HG03439 (cell line): ENCODE measurements at regions not wholly inside any gene's neighbourhood (a gene's known extent, or its start where the extent isn't known, plus 50 kb on each side); places are given as distances from the start of the nearest gene placed in this dataset.

Source experiments
- ATAC-seq: cut with Tn5 transposase; IDR thresholded peaks from one replicate; pipeline ENCODE4 v1.9.1; 2021; ENCODE audit warnings: mild to moderate bottlenecking, moderate library complexity; ENCODE audit not compliant: unreplicated experiment

- no peak for ATAC-seq
Observed at GRCh38 chr19:28889941-28890670, 322.8 kb downstream of the UQCRFS1 start.

GRCh38 chr19:28887920-28888618 lies 324.9 kb downstream of the UQCRFS1 start:
- no peak for ATAC-seq

DNA sequence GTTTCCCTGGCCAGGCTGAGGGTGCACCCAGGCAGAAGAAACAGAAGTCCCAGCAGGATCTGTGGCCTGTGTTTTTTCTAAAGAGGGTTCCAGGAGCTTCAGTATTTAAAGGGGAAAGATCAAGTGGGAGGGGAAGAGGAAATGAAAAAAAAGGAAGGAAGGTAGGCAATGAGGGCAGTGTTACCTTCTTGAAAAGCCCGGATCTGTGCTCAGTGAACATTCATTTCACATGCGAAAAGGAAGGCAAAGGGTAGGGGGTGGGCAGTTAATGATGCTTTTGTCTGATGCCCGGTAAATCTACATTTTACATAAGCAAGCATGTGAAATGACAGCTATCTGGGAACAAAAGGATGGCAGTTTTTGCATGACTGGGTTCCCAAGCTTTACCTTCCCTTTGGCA lies 326.2 kb downstream of the UQCRFS1 start:
- no peak for ATAC-seq

DNA sequence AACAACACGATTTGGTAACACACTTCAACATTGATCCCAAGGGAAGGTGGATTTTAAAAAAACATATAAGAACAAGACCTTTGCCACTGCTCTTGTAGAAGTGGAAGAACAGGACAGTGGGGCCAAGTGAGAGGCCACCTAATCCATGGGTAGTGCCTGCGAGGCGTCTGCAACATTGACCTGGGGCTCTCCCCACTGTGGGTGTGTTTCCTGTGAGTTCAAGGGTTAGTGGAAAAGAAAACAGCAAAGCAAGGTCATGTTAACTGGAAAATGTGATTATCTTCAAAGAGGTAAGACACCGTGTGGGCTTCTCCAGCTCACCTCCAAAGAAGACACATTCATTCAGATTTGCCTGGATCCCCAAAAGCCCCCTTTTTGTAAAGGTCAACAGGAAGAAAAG lies 327.0 kb downstream of the UQCRFS1 start:
- ATAC-seq = no peak

GRCh38 chr19:28884786-28885476 lies 328.0 kb downstream of the UQCRFS1 start:
- no peak for ATAC-seq

- ATAC-seq = no peak
Observed at GRCh38 chr19:28883241-28883693, 329.7 kb downstream of the UQCRFS1 start.

GRCh38 chr19:28882818-28883217 lies 330.1 kb downstream of the UQCRFS1 start:
- no peak for ATAC-seq

DNA sequence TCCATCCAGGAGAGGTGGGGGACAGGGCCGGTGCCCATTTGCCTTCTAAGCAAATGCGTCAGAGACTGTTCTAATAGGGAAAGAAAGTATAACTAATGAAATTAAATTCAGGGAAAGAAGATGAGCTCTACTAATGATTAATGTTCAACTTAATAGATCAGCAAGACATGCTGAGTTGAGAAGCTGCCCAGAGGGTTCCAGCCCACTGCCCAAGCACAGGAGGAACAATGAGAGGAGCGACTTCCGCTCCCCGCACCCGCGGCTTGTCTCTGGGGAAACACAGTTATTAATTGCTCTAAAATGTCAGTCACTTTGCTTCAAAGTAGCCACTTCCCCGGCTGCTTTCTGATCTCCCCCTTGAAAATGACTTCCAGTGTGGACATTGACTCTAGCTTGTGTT lies 331.3 kb downstream of the UQCRFS1 start:
- no peak for ATAC-seq

DNA sequence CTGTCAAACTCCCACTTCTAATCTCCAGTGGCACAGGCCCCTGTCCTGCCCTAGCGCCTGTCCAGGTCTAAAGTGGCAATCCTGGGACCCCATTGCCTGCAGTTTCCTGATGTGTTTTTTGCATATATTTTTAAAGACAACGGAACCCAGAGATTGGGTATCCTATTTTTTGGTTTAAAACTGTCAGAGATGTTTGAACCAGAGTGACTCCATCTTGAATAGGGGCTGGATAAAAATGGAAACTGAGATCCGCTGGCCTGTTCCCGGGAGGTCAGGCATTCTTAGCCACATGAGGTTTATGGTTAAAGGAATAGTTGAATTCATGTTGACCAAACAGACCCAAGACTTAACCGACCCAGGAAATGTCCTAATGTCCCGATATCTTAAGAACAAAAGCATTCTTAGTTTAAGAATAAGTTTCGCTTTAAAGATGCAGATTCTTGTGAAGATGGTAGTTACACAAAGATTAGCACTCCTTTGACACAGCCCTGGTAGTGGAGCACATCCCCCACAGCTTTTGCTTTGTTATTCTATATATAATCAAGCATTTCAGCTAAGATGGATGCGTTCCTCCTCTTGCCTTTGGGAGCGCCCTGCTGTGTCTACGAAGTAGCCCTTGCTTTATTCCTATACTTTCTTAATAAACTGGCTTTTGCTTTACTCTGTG lies 332.1 kb downstream of the UQCRFS1 start:
- no peak for ATAC-seq

GRCh38 chr19:28878862-28879566 lies 333.9 kb downstream of the UQCRFS1 start:
- no peak for ATAC-seq

- no peak for ATAC-seq
Observed at GRCh38 chr19:28876609-28877123, 336.3 kb downstream of the UQCRFS1 start.

GRCh38 chr19:28874742-28875141 lies 338.2 kb downstream of the UQCRFS1 start:
- ATAC-seq = no peak

GRCh38 chr19:28873301-28873700 lies 339.6 kb downstream of the UQCRFS1 start:
- ATAC-seq = no peak

GRCh38 chr19:28871099-28871725 lies 341.7 kb downstream of the UQCRFS1 start:
- ATAC-seq = no peak

DNA sequence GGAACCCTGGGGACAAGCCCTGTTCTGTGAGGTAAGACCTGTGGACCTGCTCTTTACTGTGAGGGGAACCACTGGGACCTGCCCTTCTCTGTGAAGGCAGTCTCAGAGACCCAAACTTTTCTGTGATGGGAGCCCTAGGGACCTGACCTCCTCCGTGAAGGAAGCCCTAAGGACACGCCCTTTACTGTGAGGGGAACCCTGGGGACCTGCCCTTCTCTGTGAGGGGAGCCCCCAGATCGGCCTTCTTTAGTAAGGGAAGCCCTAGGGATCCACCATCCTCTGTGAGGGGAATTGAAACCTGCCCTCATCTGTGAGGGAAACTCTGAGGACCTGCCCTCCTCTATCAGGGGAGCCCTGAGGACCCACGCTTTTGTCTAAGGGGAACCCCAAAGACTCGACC lies 343.5 kb downstream of the UQCRFS1 start:
- no peak for ATAC-seq

DNA sequence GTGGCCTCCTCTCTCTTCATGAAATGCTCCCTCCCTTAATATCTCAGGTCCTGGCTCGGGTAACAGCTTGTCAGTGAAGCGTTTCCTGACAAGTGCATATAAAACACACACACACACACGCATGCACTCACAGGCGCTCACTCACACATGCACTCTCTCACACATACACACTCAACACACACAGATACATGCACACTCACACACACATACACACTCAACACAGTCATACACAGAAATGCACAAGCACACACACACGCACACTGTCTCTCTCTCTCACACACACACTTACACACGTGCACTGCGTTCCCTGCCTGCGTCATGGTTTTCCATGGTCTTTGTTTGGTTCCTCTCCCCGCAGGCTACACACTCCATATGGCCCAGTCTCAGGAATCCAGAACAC lies 344.1 kb downstream of the UQCRFS1 start:
- ATAC-seq = no peak

- ATAC-seq = no peak
Observed at GRCh38 chr19:28867978-28868377, 345.0 kb downstream of the UQCRFS1 start.

GRCh38 chr19:28864577-28865042 lies 348.3 kb downstream of the UQCRFS1 start:
- ATAC-seq = no peak

DNA sequence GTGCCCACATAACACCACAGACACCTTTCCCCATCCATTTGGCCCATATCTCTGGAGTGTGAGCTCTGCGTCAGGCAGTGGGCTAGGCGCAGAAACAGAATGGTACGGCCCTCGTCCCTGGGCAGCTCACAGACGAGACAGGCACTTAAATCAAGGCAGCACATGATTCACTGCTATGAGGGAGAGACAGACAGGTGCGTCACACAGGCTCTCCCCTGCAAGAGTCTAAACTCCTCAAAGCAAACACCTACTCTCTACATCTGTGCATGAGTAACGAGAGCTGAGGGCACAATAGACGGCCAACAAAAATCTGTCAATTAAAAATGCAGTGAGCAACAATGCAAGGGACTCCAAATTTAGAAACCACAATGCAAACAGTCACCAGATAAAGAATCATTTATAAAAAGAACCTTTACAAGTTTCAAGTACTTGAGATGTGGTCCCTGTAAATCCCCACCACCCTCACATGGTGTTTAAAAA lies 348.9 kb downstream of the UQCRFS1 start:
- no peak for ATAC-seq

DNA sequence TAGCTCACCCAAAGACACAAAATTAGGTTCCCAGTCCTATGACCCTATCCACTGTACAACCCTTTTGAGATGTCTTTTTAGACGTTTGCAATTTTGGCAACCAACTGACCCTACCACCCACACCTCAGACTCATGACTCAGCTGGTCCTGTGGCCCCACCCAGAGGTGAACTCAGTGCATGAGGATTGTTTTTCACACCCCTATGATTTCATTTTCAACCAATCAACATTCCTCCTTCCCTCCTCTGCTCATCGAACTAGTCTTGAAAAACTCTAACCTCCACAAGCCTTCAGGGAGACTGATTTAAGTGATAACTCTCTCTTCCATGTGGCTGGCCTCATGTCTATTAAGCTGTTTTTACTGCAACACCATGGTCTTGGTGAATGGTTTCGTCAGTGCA lies 350.7 kb downstream of the UQCRFS1 start:
- no peak for ATAC-seq
